ENCODE measurements at regions not wholly inside any gene's neighbourhood (a gene's known extent, or its start where the extent isn't known, plus 50 kb on each side); places are given as distances from the start of the nearest gene placed in this dataset.

DNA sequence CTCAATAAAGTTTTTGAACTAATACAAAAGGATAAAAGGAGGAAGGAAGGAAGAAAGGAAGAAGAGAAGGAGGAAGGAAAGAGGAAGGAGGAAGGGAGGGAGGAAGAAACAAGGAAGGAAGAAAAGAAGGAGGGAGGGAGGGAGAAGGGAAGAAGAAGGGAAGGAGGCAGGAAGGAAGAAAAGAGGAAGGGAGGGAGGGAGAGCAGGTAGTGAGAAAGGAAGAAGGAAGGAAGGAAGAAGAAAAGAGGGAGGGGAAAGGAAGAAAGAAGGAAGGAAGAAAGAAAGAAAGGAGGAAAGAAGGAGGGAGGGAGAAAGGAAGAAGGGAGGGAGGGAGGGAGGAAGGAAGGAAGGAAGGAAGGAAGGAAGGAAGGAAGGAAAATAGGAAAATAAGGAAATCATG lies 263.8 kb upstream of the C16orf82 start:
- intact Hi-C loops (cut with DNase I), result no loop called here
- no peaks in the 10 kb centered on the region for H3K27me3 ChIP-seq
- H3K4me1 ChIP-seq, result no peaks in the 10 kb centered on the region
- no peaks in the 10 kb centered on the region for H3K9me3 ChIP-seq
- DNase-seq, result no peak
- ATAC-seq, result no peak
- H3K4me3 ChIP-seq, result no peak overlapping the region
- no peak overlapping the region for H3K27ac ChIP-seq
- TF ChIP-seq, protein P1, sequence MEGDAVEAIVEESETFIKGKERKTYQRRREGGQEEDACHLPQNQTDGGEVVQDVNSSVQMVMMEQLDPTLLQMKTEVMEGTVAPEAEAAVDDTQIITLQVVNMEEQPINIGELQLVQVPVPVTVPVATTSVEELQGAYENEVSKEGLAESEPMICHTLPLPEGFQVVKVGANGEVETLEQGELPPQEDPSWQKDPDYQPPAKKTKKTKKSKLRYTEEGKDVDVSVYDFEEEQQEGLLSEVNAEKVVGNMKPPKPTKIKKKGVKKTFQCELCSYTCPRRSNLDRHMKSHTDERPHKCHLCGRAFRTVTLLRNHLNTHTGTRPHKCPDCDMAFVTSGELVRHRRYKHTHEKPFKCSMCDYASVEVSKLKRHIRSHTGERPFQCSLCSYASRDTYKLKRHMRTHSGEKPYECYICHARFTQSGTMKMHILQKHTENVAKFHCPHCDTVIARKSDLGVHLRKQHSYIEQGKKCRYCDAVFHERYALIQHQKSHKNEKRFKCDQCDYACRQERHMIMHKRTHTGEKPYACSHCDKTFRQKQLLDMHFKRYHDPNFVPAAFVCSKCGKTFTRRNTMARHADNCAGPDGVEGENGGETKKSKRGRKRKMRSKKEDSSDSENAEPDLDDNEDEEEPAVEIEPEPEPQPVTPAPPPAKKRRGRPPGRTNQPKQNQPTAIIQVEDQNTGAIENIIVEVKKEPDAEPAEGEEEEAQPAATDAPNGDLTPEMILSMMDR (IDR thresholded peaks at IDR 0.05), result no peak
- H3K36me3 ChIP-seq, result no peaks in the 10 kb centered on the region

DNA sequence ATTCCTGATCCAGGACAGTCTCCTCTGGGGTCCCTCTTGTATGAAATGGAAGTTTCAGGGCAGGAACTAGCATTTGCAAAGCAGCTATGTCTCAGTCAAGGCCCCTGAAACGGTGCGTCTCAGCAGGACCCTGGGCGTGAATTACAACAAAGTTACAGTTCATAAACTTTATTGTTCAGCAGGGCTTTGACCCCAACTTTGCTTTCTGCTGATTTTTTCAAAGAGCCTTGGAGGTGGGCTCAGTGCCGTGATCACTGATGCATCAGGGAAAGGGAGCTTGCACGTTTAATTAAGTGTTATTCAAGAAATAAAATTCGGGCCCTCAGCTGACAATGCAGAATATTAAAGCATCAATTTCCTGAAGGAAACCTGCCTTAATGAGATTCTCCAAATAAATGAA lies 260.1 kb upstream of the C16orf82 start:
- no peak overlapping the region for H3K27ac ChIP-seq
- H3K9me3 ChIP-seq, result no peaks in the 10 kb centered on the region
- no peaks in the 10 kb centered on the region for H3K27me3 ChIP-seq
- no peak for DNase-seq
- H3K36me3 ChIP-seq, result no peaks in the 10 kb centered on the region
- no peak overlapping the region for H3K4me3 ChIP-seq
- no peaks in the 10 kb centered on the region for H3K4me1 ChIP-seq
- TF ChIP-seq, protein P1 (IDR thresholded peaks at IDR 0.05), result no peak
- intact Hi-C loops (cut with DNase I), result no loop called here
- ATAC-seq, result no peak

DNA sequence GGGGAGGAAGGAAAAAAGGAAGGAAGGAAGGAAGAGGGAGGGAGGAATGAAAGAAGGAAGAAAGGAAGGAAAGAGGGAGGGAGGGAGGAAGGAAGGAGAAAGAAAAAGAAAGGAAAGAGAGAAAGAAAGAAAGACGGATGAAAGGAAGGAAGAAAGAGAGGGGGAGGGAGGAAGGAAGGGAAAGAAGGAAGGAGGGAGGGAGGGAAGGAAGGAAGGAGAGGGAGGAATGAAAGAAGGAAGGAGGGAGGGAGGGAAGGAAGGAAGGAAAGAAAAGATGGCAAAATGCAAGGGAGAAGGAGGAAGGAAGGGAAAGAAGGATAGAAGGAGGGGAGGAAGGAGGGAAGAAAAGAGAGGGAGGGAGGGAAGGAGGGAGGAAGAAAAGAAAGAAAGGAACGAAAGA lies 257.3 kb upstream of the C16orf82 start:
- DNase-seq (no peak), ATAC-seq (no peak)
- Histone ChIP-seq H3K4me3 (no peak overlapping the region), H3K27me3 (no peaks in the 10 kb centered on the region), H3K9me3 (no peaks in the 10 kb centered on the region), H3K4me1 (no peaks in the 10 kb centered on the region), H3K27ac (no peak overlapping the region), H3K36me3 (no peaks in the 10 kb centered on the region)
- TF ChIP-seq, protein P1 (IDR thresholded peaks at IDR 0.05), result no peak
- intact Hi-C loops (cut with DNase I), result no loop called here

DNA sequence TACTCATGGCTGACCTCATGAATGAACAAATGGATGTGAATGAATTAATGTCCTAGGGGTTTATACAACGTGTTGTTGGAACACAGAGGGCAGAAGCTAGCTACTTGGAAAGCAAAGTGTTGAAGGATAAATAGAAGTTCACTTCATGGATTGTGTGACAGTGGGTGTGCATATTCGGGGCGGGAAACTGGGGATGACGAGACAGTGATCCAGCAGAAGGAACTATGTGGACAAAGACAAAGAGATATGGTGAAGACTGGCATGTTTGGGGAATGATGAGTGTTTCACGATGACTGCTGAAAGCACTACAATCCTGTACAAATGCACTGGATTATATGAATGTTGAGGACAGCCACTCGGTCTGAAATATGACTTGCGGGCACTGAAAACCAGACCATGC lies 250.5 kb upstream of the C16orf82 start:
- no peaks in the 10 kb centered on the region for H3K27me3 ChIP-seq
- no peak for ATAC-seq
- TF ChIP-seq, protein P1 (IDR thresholded peaks at IDR 0.05), result no peak
- DNase-seq, result no peak
- no peak overlapping the region for H3K4me3 ChIP-seq
- H3K4me1 ChIP-seq, result no peaks in the 10 kb centered on the region
- H3K36me3 ChIP-seq, result no peaks in the 10 kb centered on the region
- no peak overlapping the region for H3K27ac ChIP-seq
- intact Hi-C loops (cut with DNase I), result no loop called here
- H3K9me3 ChIP-seq, result no peaks in the 10 kb centered on the region

DNA sequence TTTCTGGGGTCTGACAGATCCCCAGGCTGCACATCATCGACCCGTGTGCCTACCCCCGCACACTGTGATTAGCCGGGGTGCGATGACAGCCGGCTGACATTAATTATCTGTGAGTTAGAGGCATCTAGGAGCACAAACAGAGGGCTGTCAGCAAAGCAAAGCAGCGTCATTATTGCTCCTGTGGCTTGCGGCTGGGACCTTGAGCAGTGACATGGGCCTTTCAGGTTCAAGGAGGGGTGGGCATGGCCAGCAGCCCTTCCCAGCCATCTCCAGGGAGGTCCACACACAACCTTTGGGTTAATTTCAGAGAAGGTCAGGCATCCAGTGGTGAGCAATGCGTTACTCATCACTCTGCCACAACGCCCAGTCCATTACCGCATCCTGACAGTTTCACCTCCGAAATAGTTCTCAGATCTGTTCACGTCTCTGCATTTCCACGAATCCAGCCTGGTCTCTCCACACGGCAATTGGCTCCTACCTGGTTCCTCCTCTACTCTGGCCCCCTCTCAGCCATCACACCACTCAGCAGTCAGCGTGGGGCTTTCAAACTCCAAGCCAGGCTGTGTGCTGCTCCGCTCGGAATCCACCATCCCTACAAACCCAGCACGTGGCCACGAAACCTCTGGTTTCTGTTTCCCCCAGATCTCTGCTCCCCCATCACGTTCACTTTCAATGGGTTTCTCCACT lies 249.7 kb upstream of the C16orf82 start:
- no peak for ATAC-seq
- intact Hi-C loops (cut with DNase I), result no loop called here
- H3K9me3 ChIP-seq, result no peaks in the 10 kb centered on the region

More for the DNA sequence above, 249.7 kb upstream of the C16orf82 start:
- no peaks in the 10 kb centered on the region for H3K4me1 ChIP-seq
- H3K27me3 ChIP-seq, result no peaks in the 10 kb centered on the region
- no peaks in the 10 kb centered on the region for H3K36me3 ChIP-seq
- TF ChIP-seq, protein P1 (IDR thresholded peaks at IDR 0.05), result no peak
- no peak overlapping the region for H3K4me3 ChIP-seq
- DNase-seq, result no peak
- no peak overlapping the region for H3K27ac ChIP-seq

Measured in upper lobe of right lung (tissue), 1 donor.